Mucosa of descending colon (tissue), 3 donors: ENCODE measurements at regions not wholly inside any gene's neighbourhood (a gene's known extent, or its start where the extent isn't known, plus 50 kb on each side); places are given as distances from the start of the nearest gene placed in this dataset.

ENCODE experiments used
- ATAC-seq: fragments of 200-7000 bp; cut with Tn5 transposase; one replicate; pipeline ENCODE4 v1.9.1; 2020; ENCODE audit warnings: mild to moderate bottlenecking, moderate library complexity
- DNase-seq, 3 donors: peaks; one replicate each; pipeline ENCODE4 v3.0.0-alpha.2; 2020
- H3K36me3 ChIP-seq: fragments of 200-600 bp; one replicate; pipeline ENCODE4 v1.8.0; 2021; ENCODE audit warnings: low read depth, mild to moderate bottlenecking
- H3K4me1 ChIP-seq: fragments of 200-600 bp; one replicate; pipeline ENCODE4 v1.8.0; 2021; ENCODE audit warnings: low read depth, mild to moderate bottlenecking
- H3K4me3 ChIP-seq: fragments of 200-600 bp; one replicate; pipeline ENCODE4 v1.8.0; 2021; ENCODE audit warnings: mild to moderate bottlenecking
- H3K9me3 ChIP-seq: fragments of 200-600 bp; one replicate; pipeline ENCODE4 v1.8.0; 2021; ENCODE audit warnings: mild to moderate bottlenecking
- CTCF ChIP-seq: fragments of 200-600 bp; IDR thresholded peaks from one replicate; pipeline ENCODE4 v1.8.0; 2022; ENCODE audit warnings: antibody characterized with exemption, mild to moderate bottlenecking
- intact Hi-C, 2 donors: fragments of 100-400 bp; cut with DNase I in 1 of 2; cut with micrococcal nuclease in 1 of 2; formaldehyde crosslinking; loops; one replicate each; pipeline versions ENCODE4 v1.11.0 to v1.11.1; 2022; cut with DNase I, micrococcal nuclease
- donor health status: DM: no; HTN: no; CAD: no; lungs with moderate emphysema.
- donor health status: DM: no; HTN: no; CAD: no.
- donor health status: DM: no; HTN: yes; CAD: no.

- DNase-seq (no peak), ATAC-seq (no peak)
- Histone ChIP-seq H3K4me3 (no peak overlapping the region), H3K36me3 (no peaks in the 10 kb centered on the region), H3K9me3 (no peaks in the 10 kb centered on the region), H3K4me1 (no peaks in the 10 kb centered on the region)
- TF ChIP-seq CTCF: no peak
- intact Hi-C loops: no loop called here
Observed at GRCh38 chr1:208433086-208433485, 188.9 kb upstream of the PLXNA2 start.

DNA sequence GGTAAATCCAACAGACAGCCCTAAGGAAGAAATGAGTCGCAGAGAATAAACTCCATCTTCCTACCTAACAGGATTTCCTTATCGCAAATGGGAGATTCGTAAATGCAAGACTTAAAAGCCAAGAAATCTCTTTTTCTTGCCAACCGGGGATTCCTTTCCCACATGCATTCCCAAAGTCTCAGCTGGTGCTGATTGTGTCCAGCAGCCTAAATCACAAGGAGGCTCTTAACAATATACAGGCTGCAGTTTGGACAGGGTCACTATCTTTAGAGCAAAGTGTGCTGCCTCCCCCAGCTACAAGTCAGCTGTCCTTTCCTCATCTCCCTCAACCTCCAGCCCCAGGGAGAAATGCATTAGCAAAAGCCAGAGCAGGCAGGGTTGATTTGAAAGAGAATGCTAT is 189.8 kb upstream of the PLXNA2 start:
- Histone ChIP-seq H3K4me3 (no peak overlapping the region), H3K36me3 (no peaks in the 10 kb centered on the region), H3K9me3 (no peaks in the 10 kb centered on the region), H3K4me1 (no peaks in the 10 kb centered on the region)
- ATAC-seq (no peak), DNase-seq (no peak)
- no peak for TF ChIP-seq CTCF
- intact Hi-C loops: no loop called here

GRCh38 chr1:208437401-208437800 is 193.2 kb upstream of the PLXNA2 start:
- no peaks in the 10 kb centered on the region for H3K9me3 ChIP-seq
- intact Hi-C loops: no loop called here
- ATAC-seq (no peak), DNase-seq (no peak)
- no peak for TF ChIP-seq CTCF
- H3K4me1 ChIP-seq: no peaks in the 10 kb centered on the region
- no peak overlapping the region for H3K4me3 ChIP-seq
- no peaks in the 10 kb centered on the region for H3K36me3 ChIP-seq

- H3K9me3 ChIP-seq: no peaks in the 10 kb centered on the region
- ATAC-seq: no peak
- H3K4me3 ChIP-seq: no peak overlapping the region
- no peak for TF ChIP-seq CTCF
- H3K36me3 ChIP-seq: no peaks in the 10 kb centered on the region
- no peak for DNase-seq
- H3K4me1 ChIP-seq: no peaks in the 10 kb centered on the region
- intact Hi-C loops: no loop called here
Observed at GRCh38 chr1:208438112-208438699, 194.0 kb upstream of the PLXNA2 start.

DNA sequence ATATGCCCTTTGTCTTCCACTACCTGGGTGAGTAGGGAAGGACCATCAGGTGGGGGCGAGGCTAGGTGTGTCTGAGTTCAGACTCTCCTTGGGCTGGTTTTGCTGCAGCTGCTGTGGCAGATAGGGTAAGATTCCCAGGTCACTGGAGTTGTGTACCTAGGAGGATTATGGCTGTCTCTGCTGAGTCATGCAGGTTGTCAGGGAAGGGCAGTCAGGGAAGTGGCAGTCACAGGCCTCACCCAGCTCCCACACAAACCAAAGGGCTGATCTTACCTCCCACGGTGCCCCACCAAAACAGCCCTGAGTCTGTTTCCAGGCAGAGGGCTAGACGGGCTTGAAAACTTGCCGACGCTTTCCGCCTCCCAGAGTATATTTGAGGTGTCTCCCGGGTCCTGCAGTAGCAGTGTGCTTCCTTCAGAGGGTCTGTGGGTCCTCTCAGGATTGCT is 201.6 kb upstream of the PLXNA2 start:
- H3K36me3 ChIP-seq: no peaks in the 10 kb centered on the region
- intact Hi-C loops: no loop called here
- H3K4me1 ChIP-seq: no peaks in the 10 kb centered on the region
- peak; percentile 97 for ATAC-seq
- DNase-seq: peak; percentile 62 to 77 (median 75)
- no peak for TF ChIP-seq CTCF
- H3K4me3 ChIP-seq: no peak overlapping the region
- no peaks in the 10 kb centered on the region for H3K9me3 ChIP-seq

DNA sequence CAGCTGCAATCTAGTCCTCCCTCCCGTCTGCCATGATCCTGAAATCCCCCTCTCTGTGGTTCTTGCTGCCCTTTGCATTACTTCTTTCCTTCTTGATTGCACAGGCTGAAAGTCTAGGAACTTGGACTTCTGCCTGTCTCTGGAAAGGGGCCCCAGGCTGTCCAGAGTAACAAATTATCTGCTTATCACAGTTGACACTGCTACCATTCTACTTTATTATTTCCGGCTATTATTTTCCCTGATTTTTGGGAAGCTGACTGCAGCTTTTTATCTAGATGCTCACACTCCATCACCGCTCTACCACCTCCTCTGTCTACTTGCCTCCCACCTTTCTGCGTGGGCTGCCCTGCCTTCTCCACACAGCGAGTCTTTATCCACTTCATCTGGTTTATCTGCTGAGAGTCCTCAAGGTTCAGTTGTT is 202.1 kb upstream of the PLXNA2 start:
- H3K9me3 ChIP-seq: no peaks in the 10 kb centered on the region
- ATAC-seq: peak; percentile 32
- DNase-seq: no peak
- no peak for TF ChIP-seq CTCF
- H3K4me3 ChIP-seq: no peak overlapping the region
- no peaks in the 10 kb centered on the region for H3K4me1 ChIP-seq
- intact Hi-C loops: no loop called here
- H3K36me3 ChIP-seq: no peaks in the 10 kb centered on the region
